OCI-LY7 (cell line): ENCODE measurements at regions not wholly inside any gene's neighbourhood (a gene's known extent, or its start where the extent isn't known, plus 50 kb on each side); places are given as distances from the start of the nearest gene placed in this dataset.

Experiments used
- BruUV-seq: library from RNA; stranded (reverse); fragments of 400-500 nt; replicated peaks from 2 replicates; lab custom pipeline; 2021; lab: Mats Ljungman, UMichigan
- CTCF ChIA-PET: fragments of 300-600 bp; sonication (Branson Sonifier 250); formaldehyde crosslinking; loops from one replicate; lab custom pipeline; 2022; ENCODE audit warnings: antibody characterized with exemption; ENCODE audit not compliant: unreplicated experiment; lab: Charles Lee
- POLR2A ChIA-PET: fragments of 300-600 bp; sonication (Branson Sonifier 250); formaldehyde crosslinking; loops from one replicate; lab custom pipeline; 2022; ENCODE audit warnings: antibody characterized with exemption; lab: Charles Lee
- DNase-seq: peaks from one replicate; pipeline ENCODE4 v3.0.0-alpha.2; 2015; ENCODE audit warnings: low spot score
- H2AFZ ChIP-seq: fragments of 200-600 bp; sonication (generic), shearing (Covaris generic); 2 replicates; pipeline ENCODE4 v1.6.1; 2014; ENCODE audit warnings: mild to moderate bottlenecking, antibody characterized with exemption, low read length, moderate library complexity
- H3K27ac ChIP-seq: fragments of 200-600 bp; sonication (generic); 2 replicates; pipeline ENCODE4 v1.5.1; 2014; ENCODE audit warnings: mixed run types, low read depth, mild to moderate bottlenecking, moderate library complexity, low read length, inconsistent platforms; ENCODE audit not compliant: poor library complexity, severe bottlenecking
- H3K36me3 ChIP-seq: fragments of 200-600 bp; sonication (generic); 2 replicates; pipeline ENCODE4 v1.6.1; 2014; ENCODE audit warnings: mild to moderate bottlenecking, antibody characterized with exemption, low read length, moderate library complexity, mixed read lengths; ENCODE audit not compliant: insufficient read depth
- H3K4me1 ChIP-seq: fragments of 200-600 bp; sonication (generic); 2 replicates; pipeline ENCODE4 v1.5.1; 2014; ENCODE audit warnings: mild to moderate bottlenecking, low read length; ENCODE audit not compliant: insufficient read depth, poor library complexity, severe bottlenecking
- H3K4me2 ChIP-seq: fragments of 200-600 bp; sonication (generic); 2 replicates; pipeline ENCODE4 v1.6.1; 2014; ENCODE audit warnings: mild to moderate bottlenecking, low read length
- H3K4me3 ChIP-seq: fragments of 200-600 bp; sonication (generic); 2 replicates; pipeline ENCODE4 v1.5.1; 2014; ENCODE audit warnings: mild to moderate bottlenecking, low read depth, low read length; ENCODE audit not compliant: poor library complexity, severe bottlenecking
- H3K79me2 ChIP-seq: fragments of 200-600 bp; sonication (generic); 2 replicates; pipeline ENCODE4 v1.6.1; 2016; ENCODE audit warnings: low read depth, mild to moderate bottlenecking, low read length, moderate library complexity, mixed read lengths; ENCODE audit not compliant: insufficient read depth
- H3K9me2 ChIP-seq: fragments of 200-600 bp; sonication (generic); 2 replicates; pipeline ENCODE4 v1.6.1; 2016; ENCODE audit warnings: mild to moderate bottlenecking, low read length, mixed read lengths; ENCODE audit not compliant: insufficient read depth
- H3K9me3 ChIP-seq: fragments of 200-600 bp; sonication (generic); 2 replicates; pipeline ENCODE4 v1.6.1; 2014; ENCODE audit warnings: mild to moderate bottlenecking, mixed run types, low read length, mixed read lengths
- H4K20me1 ChIP-seq: fragments of 200-600 bp; sonication (generic); 2 replicates; pipeline ENCODE4 v1.6.1; 2014; ENCODE audit warnings: mild to moderate bottlenecking, antibody characterized with exemption, low read length, moderate library complexity, mixed read lengths; ENCODE audit not compliant: insufficient read depth
- EZH2phosphoT487 ChIP-seq: fragments of 200-600 bp; sonication (generic); IDR thresholded peaks from 2 replicates; pipeline ENCODE4 v1.6.1; 2018; ENCODE audit warnings: low read depth, borderline replicate concordance, mild to moderate bottlenecking, mixed run types, antibody characterized with exemption, low read length, moderate library complexity, mixed read lengths
- intact Hi-C: fragments of 100-400 bp; cut with micrococcal nuclease; formaldehyde crosslinking; loops from one replicate; pipeline ENCODE4 v1.10.0; 2022; ENCODE audit not compliant: unreplicated experiment
- TF ChIP-seq, protein P1 (sequence below): fragments of 200-600 bp; sonication (generic); conservative IDR thresholded peaks from 2 replicates; pipeline ENCODE4 v1.5.1; 2014; ENCODE audit warnings: mild to moderate bottlenecking, antibody characterized with exemption, low read length, moderate library complexity, mixed read lengths

DNA sequence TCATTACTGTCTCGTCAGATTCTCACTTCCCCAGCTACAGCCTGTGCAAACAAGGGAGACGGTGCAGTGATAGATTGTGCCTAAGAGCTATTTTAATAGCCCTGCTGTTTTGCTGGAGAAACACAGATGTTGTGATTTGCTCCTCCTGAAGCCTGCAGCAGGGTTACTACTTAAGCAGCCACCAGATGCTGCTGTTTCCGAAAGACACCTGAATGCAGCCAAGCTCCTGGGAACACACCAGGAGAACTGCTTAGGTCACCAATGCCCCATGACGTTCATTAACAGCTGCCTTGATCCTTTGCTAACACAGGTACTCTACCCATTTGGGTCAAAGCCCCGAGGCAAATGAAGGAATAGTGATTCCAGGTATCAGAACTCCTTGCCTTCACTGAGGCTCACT lies 411.8 kb upstream of the DAB1 start:
- Histone ChIP-seq H2AFZ (no peak overlapping the region), H3K4me2 (no peak overlapping the region), H3K27ac (no peak overlapping the region), H3K9me2 (no peaks in the 10 kb centered on the region), H3K36me3 (no peaks in the 10 kb centered on the region), H3K4me3 (no peak overlapping the region), H3K79me2 (no peaks in the 10 kb centered on the region), H4K20me1 (no peaks in the 10 kb centered on the region), H3K9me3 (no peaks in the 10 kb centered on the region), H3K4me1 (no peaks in the 10 kb centered on the region)
- TF ChIP-seq EZH2phosphoT487: no peak
- TF ChIP-seq, protein P1, sequence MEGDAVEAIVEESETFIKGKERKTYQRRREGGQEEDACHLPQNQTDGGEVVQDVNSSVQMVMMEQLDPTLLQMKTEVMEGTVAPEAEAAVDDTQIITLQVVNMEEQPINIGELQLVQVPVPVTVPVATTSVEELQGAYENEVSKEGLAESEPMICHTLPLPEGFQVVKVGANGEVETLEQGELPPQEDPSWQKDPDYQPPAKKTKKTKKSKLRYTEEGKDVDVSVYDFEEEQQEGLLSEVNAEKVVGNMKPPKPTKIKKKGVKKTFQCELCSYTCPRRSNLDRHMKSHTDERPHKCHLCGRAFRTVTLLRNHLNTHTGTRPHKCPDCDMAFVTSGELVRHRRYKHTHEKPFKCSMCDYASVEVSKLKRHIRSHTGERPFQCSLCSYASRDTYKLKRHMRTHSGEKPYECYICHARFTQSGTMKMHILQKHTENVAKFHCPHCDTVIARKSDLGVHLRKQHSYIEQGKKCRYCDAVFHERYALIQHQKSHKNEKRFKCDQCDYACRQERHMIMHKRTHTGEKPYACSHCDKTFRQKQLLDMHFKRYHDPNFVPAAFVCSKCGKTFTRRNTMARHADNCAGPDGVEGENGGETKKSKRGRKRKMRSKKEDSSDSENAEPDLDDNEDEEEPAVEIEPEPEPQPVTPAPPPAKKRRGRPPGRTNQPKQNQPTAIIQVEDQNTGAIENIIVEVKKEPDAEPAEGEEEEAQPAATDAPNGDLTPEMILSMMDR: no peak
- POLR2A ChIA-PET: no interaction called here
- no TSS peak for BruUV-seq
- CTCF ChIA-PET: no interaction called here
- DNase-seq: no peak
- intact Hi-C loops: no loop called here

DNA sequence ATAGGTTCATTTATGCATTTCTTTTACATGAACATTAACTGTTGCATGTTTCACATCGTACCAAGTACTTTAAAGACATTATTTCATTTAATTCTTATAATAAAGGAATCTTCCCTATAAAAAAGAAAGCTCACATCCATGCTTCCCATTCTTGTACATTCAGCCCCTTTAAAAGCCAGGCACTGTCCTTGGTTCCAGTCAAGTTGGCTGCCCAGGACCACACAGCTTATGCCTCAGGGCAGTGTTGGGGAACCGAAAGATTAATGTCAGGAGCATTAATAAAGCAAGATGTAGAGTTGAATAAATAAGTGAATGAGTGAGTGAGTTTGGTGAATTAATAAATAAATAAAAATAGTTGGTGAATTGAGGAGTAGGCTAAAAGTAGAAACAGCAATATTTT lies 409.4 kb upstream of the DAB1 start:
- Histone ChIP-seq H3K9me2 (no peaks in the 10 kb centered on the region), H3K4me1 (no peaks in the 10 kb centered on the region), H3K27ac (no peak overlapping the region), H4K20me1 (no peaks in the 10 kb centered on the region), H2AFZ (no peak overlapping the region), H3K9me3 (no peaks in the 10 kb centered on the region), H3K36me3 (no peaks in the 10 kb centered on the region), H3K4me3 (no peak overlapping the region), H3K4me2 (no peak overlapping the region), H3K79me2 (no peaks in the 10 kb centered on the region)
- TF ChIP-seq, protein P1: no peak
- no peak for TF ChIP-seq EZH2phosphoT487
- CTCF ChIA-PET: no interaction called here
- POLR2A ChIA-PET: no interaction called here
- intact Hi-C loops: no loop called here
- no TSS peak for BruUV-seq
- DNase-seq: no peak

DNA sequence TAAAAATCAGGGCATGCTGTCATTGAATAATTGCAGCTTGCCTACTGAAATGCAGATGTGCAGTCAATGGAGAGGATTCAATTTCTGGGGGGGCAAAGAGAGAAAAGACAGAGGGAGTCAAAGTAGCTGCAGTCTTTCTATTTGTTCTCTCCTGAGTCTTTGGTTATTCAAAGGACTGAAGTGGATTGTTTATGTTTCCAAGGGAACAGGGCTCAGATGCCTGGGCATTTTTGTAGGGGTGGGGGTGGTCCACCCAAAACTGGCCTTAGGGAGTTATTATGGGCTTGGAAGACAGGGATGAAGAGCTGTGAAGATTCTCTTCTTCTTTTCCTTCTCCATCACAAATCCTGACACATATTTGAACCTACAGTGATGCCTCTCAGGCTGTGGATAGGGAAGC lies 408.8 kb upstream of the DAB1 start:
- DNase-seq: no peak
- H3K79me2 ChIP-seq: no peaks in the 10 kb centered on the region
- CTCF ChIA-PET: no interaction called here
- H3K27ac ChIP-seq: no peak overlapping the region
- no peaks in the 10 kb centered on the region for H3K4me1 ChIP-seq
- H2AFZ ChIP-seq: no peak overlapping the region
- TF ChIP-seq, protein P1: no peak
- no peak for TF ChIP-seq EZH2phosphoT487
- no TSS peak for BruUV-seq
- H3K4me3 ChIP-seq: no peak overlapping the region
- H3K4me2 ChIP-seq: no peak overlapping the region
- H3K9me3 ChIP-seq: no peaks in the 10 kb centered on the region
- intact Hi-C loops: no loop called here
- H3K9me2 ChIP-seq: no peaks in the 10 kb centered on the region
- POLR2A ChIA-PET: interaction anchor here (0.7 kb wide), 1 partner anchor 29 kb away, joined by 3 read pairs; no protein-coding TSS in a partner anchor
- H4K20me1 ChIP-seq: no peaks in the 10 kb centered on the region
- no peaks in the 10 kb centered on the region for H3K36me3 ChIP-seq
